Memory B cell (primary cell): ENCODE measurements at regions not wholly inside any gene's neighbourhood (a gene's known extent, or its start where the extent isn't known, plus 50 kb on each side); places are given as distances from the start of the nearest gene placed in this dataset.

Experiments
- ATAC-seq: fragments of 150-1000 bp; cut with Tn5 transposase; 2 replicates; pipeline ENCODE4 v1.10.0; 2021; ENCODE audit warnings: low read depth, mild to moderate bottlenecking, moderate library complexity
- DNase-seq, 2 donors: peaks; one replicate each; pipeline ENCODE4 v3.0.0; 2022; ENCODE audit warnings: low spot score in 2 of 2
- H3K27ac Mint-ChIP-seq: one replicate; pipeline ENCODE4 v1.8.0; 2022; ENCODE audit warnings: mild to moderate bottlenecking, moderate library complexity, mixed read lengths
- H3K27me3 Mint-ChIP-seq: one replicate; pipeline ENCODE4 v1.8.0; 2022; ENCODE audit warnings: mixed read lengths
- H3K36me3 Mint-ChIP-seq: one replicate; pipeline ENCODE4 v1.8.0; 2022; ENCODE audit warnings: mild to moderate bottlenecking, mixed read lengths
- H3K4me1 Mint-ChIP-seq: one replicate; pipeline ENCODE4 v1.8.0; 2022; ENCODE audit warnings: mixed read lengths
- H3K4me3 Mint-ChIP-seq: one replicate; pipeline ENCODE4 v1.8.0; 2022; ENCODE audit warnings: mild to moderate bottlenecking, moderate library complexity, mixed read lengths
- H3K9me3 Mint-ChIP-seq: one replicate; pipeline ENCODE4 v1.8.0; 2022; ENCODE audit warnings: mixed read lengths

DNA sequence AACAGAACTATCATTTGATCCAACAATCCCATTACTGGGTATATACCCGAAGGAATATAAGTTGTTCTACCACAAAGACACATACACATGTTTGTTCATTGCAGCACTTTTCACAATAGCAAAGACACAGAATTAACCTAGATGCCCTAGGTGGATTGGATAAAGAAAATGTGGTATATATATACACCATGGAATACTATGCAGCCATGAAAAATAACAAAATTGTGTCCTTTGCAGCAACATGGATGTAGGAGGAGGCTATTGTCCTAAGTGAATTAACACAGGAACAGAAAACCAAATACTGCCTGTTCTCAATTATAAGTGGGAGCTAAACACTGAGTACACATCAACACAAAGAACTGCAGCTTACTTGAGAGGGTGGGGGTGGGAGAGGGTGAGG is 142.5 kb downstream of the IL20RB start:
- Mint-ChIP-seq H3K4me3 (no peak overlapping the region), H3K36me3 (no peaks in the 10 kb centered on the region), H3K27ac (no peak overlapping the region), H3K9me3 (no peaks in the 10 kb centered on the region), H3K27me3 (peaks cover 3% of the 10 kb centered on the region), H3K4me1 (no peaks in the 10 kb centered on the region)
- ATAC-seq (no peak), DNase-seq (no peak)

DNA sequence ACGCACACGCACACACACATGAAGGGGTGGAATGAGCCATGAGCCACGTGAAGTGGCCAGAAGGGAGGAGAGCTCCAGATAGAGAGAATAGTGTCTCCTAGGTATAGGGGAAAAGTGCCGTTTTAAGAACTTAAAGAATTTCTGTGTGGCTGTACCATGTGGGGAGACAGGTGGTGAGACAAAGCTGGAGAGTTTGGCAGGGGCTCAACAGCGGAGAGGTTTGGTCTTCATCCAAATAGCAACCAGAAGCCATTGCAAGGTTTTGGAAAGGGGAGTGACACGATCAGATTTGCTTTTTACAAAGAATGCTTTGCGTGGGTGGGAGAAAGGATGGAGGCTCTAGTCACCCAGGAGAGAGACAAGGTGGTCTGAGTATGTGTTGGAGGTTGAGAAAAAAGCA is 146.0 kb downstream of the IL20RB start:
- ATAC-seq (no peak), DNase-seq (no peak)
- H3K9me3 Mint-ChIP-seq: no peaks in the 10 kb centered on the region
- no peaks in the 10 kb centered on the region for H3K36me3 Mint-ChIP-seq
- H3K27ac Mint-ChIP-seq: no peak overlapping the region
- no peaks in the 10 kb centered on the region for H3K4me1 Mint-ChIP-seq
- no peak overlapping the region for H3K4me3 Mint-ChIP-seq
- H3K27me3 Mint-ChIP-seq: no peaks in the 10 kb centered on the region

DNA sequence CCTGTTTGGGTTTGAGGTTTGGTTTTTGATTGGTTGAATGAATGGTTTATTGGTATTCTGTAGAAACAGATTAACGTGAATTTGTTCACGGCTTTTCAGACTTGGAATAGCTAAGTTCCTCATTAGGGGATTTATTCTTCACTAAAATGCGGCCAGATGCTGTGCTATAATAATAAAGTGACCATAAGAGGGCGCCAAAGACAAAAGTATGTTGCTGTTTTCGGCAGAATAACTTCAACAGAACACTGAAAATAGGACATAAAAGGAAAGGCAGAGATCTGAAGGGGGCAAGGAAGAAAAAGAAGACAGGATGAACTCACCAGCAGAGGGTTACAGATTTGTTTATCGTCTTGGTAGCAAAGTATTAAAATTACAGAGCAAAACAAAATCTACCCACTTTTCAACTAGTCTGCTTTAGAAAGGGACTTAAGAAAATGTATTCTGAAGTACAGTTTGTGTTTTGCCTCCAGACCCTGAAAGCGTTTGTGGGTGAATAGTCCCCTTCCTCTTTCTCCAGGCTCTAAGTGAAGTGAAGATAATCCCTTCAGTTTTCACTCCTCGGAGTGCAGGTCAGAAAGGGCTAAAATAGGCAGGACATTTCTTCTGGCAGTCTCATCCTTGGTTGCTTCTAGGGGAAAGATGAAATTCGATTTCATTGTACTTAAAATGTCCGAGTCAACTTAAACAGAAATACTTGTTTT is 147.6 kb downstream of the IL20RB start:
- peak; percentile 15 to 28 for DNase-seq
- no peak overlapping the region for H3K4me3 Mint-ChIP-seq
- no peaks in the 10 kb centered on the region for H3K9me3 Mint-ChIP-seq
- H3K27ac Mint-ChIP-seq: no peak overlapping the region
- peak; percentile 67 for ATAC-seq
- H3K36me3 Mint-ChIP-seq: no peaks in the 10 kb centered on the region
- no peaks in the 10 kb centered on the region for H3K4me1 Mint-ChIP-seq
- H3K27me3 Mint-ChIP-seq: no peaks in the 10 kb centered on the region

- no peaks in the 10 kb centered on the region for H3K9me3 Mint-ChIP-seq
- H3K27me3 Mint-ChIP-seq: no peaks in the 10 kb centered on the region
- ATAC-seq: no peak
- H3K4me1 Mint-ChIP-seq: no peaks in the 10 kb centered on the region
- no peaks in the 10 kb centered on the region for H3K36me3 Mint-ChIP-seq
- DNase-seq: no peak
- H3K4me3 Mint-ChIP-seq: no peak overlapping the region
- no peak overlapping the region for H3K27ac Mint-ChIP-seq
Observed at GRCh38 chr3:137106612-137107240, 148.9 kb downstream of the IL20RB start.

- ATAC-seq: no peak
- H3K27me3 Mint-ChIP-seq: no peaks in the 10 kb centered on the region
- no peak overlapping the region for H3K4me3 Mint-ChIP-seq
- H3K4me1 Mint-ChIP-seq: no peaks in the 10 kb centered on the region
- H3K36me3 Mint-ChIP-seq: no peaks in the 10 kb centered on the region
- no peak overlapping the region for H3K27ac Mint-ChIP-seq
- H3K9me3 Mint-ChIP-seq: no peaks in the 10 kb centered on the region
- DNase-seq: no peak
Observed at GRCh38 chr3:137108699-137109440, 151.1 kb downstream of the IL20RB start.

DNA sequence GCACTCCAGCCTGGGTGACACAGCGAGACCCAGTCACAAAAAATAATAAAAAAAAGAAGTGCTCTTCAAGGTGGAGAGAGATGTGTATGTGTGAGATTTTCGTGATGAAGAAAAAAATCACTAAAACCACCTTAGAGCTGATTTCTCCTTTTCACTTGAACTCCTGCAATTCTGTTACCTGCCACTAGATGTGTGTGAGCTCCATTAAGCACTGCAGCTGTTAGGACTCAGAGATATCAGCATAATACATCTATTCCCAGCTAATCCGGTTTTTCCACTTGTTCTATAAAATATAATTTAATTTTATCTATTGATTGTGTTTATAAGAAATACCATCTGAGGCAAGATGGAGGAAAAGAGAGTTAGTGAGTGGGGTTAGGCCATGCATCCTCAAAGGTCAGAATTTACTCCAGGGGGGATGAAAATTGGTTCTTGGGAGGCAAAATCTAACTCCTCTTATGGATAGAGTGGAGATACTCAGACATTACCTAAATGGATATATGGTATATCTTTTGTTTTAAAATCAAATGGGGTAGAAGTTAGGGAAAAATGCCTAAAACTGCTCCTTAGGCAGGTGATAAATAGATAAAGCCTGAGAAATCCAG is 152.7 kb downstream of the IL20RB start:
- Mint-ChIP-seq H3K4me3 (no peak overlapping the region), H3K9me3 (no peaks in the 10 kb centered on the region), H3K4me1 (no peaks in the 10 kb centered on the region), H3K27ac (no peak overlapping the region), H3K36me3 (no peaks in the 10 kb centered on the region), H3K27me3 (no peaks in the 10 kb centered on the region)
- DNase-seq (no peak), ATAC-seq (no peak)

DNA sequence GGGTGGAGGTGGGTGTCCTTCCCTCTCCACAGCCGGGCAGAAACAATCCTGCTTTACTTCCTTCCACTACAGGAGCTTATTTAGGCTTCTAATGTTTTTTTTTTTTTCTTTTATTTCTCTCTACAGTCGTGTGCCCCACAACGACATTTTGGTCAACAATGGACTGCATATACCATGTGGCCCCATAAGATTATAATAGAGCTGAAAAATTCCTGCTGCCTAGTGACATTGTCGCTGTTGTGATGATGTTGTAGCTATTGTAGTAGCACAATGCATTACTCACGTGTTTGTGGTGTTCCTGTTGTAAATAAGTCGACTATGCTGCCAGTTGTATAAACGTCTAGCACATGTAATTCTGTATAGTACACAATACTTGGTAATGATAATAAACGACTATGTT is 153.7 kb downstream of the IL20RB start:
- H3K27ac Mint-ChIP-seq: no peak overlapping the region
- H3K4me1 Mint-ChIP-seq: no peaks in the 10 kb centered on the region
- no peak for DNase-seq
- H3K4me3 Mint-ChIP-seq: no peak overlapping the region
- no peaks in the 10 kb centered on the region for H3K36me3 Mint-ChIP-seq
- ATAC-seq: no peak
- H3K27me3 Mint-ChIP-seq: no peaks in the 10 kb centered on the region
- H3K9me3 Mint-ChIP-seq: no peaks in the 10 kb centered on the region

DNA sequence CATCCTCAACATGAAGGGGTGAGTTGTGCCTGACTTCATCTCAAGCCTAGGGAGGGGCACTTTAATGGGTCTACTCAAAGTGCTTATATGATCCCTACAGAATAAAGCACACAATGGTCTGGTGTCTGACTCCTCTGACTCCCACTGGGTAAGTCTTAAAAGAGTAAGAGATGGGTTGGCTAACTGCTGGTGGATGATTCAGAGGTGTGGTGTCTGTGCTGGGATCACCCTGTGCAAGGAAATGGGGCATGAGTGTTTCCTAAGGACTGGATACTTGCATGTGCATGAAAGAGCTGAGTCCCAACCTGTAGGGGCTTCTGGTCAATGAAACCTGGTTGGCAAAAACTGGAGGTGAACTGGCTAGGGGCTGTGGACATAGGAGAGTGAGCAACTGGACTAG is 158.8 kb downstream of the IL20RB start:
- ATAC-seq (no peak), DNase-seq (no peak)
- Mint-ChIP-seq H3K36me3 (no peaks in the 10 kb centered on the region), H3K4me3 (no peak overlapping the region), H3K27me3 (peaks cover 6% of the 10 kb centered on the region), H3K27ac (no peak overlapping the region), H3K9me3 (no peaks in the 10 kb centered on the region), H3K4me1 (no peaks in the 10 kb centered on the region)

- H3K27me3 Mint-ChIP-seq: peaks cover 10% of the 10 kb centered on the region
- H3K36me3 Mint-ChIP-seq: no peaks in the 10 kb centered on the region
- ATAC-seq (no peak), DNase-seq (no peak)
- H3K4me1 Mint-ChIP-seq: no peaks in the 10 kb centered on the region
- no peak overlapping the region for H3K4me3 Mint-ChIP-seq
- H3K9me3 Mint-ChIP-seq: no peaks in the 10 kb centered on the region
- H3K27ac Mint-ChIP-seq: no peak overlapping the region
Observed at GRCh38 chr3:137121704-137122314, 164.0 kb downstream of the IL20RB start.

- peaks cover 7% of the 10 kb centered on the region for H3K27me3 Mint-ChIP-seq
- DNase-seq (no peak), ATAC-seq (no peak)
- H3K4me1 Mint-ChIP-seq: no peaks in the 10 kb centered on the region
- no peaks in the 10 kb centered on the region for H3K36me3 Mint-ChIP-seq
- H3K27ac Mint-ChIP-seq: no peak overlapping the region
- H3K4me3 Mint-ChIP-seq: no peak overlapping the region
- no peaks in the 10 kb centered on the region for H3K9me3 Mint-ChIP-seq
Observed at GRCh38 chr3:137131081-137131480, 173.3 kb downstream of the IL20RB start.

- Mint-ChIP-seq H3K36me3 (no peaks in the 10 kb centered on the region), H3K27ac (no peak overlapping the region), H3K27me3 (peaks cover 11% of the 10 kb centered on the region), H3K9me3 (no peaks in the 10 kb centered on the region), H3K4me3 (no peak overlapping the region), H3K4me1 (no peaks in the 10 kb centered on the region)
- ATAC-seq (no peak), DNase-seq (no peak)
Observed at GRCh38 chr3:137134431-137134830, 176.6 kb downstream of the IL20RB start.

GRCh38 chr3:137148406-137148805 is 190.6 kb downstream of the IL20RB start:
- ATAC-seq (no peak), DNase-seq (no peak)
- Mint-ChIP-seq H3K4me1 (no peaks in the 10 kb centered on the region), H3K27ac (no peak overlapping the region), H3K4me3 (no peak overlapping the region), H3K9me3 (no peaks in the 10 kb centered on the region), H3K27me3 (peaks cover 3% of the 10 kb centered on the region), H3K36me3 (no peaks in the 10 kb centered on the region)

GRCh38 chr3:137148917-137149316 is 191.1 kb downstream of the IL20RB start:
- DNase-seq: no peak
- H3K4me3 Mint-ChIP-seq: no peak overlapping the region
- H3K36me3 Mint-ChIP-seq: no peaks in the 10 kb centered on the region
- H3K27me3 Mint-ChIP-seq: peaks cover 3% of the 10 kb centered on the region
- ATAC-seq: no peak
- no peaks in the 10 kb centered on the region for H3K9me3 Mint-ChIP-seq
- H3K27ac Mint-ChIP-seq: no peak overlapping the region
- H3K4me1 Mint-ChIP-seq: no peaks in the 10 kb centered on the region

DNA sequence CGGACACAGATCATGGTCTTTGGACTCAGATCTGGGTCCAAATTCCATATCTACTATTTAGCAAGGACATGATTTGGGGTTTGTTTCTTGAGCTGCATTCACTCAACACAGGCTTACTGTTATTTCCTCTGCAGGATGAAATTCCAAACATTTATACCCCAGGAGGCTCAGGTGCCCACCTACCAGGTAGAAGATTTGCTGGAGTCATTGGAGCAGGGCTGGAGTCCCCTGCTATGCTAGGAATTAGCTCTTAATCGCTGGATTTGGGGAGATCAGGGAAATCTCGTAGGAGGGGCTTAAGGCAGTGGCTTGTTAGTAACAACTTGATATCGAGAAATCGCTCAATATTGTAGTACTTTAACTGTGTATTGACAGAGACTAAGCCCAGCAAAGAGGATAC is 193.0 kb downstream of the IL20RB start:
- DNase-seq (no peak), ATAC-seq (no peak)
- Mint-ChIP-seq H3K4me3 (no peak overlapping the region), H3K27ac (no peak overlapping the region), H3K27me3 (peaks cover 3% of the 10 kb centered on the region), H3K36me3 (no peaks in the 10 kb centered on the region), H3K9me3 (no peaks in the 10 kb centered on the region), H3K4me1 (no peaks in the 10 kb centered on the region)
